ENCODE measurements at regions not wholly inside any gene's neighbourhood (a gene's known extent, or its start where the extent isn't known, plus 50 kb on each side); places are given as distances from the start of the nearest gene placed in this dataset.

- TF ChIP-seq CTCF (optimal IDR thresholded peaks at IDR 0.05 in 1 of 3, IDR thresholded peaks at IDR 0.05 in 1 of 3, conservative IDR thresholded peaks at IDR 0.05 in 1 of 3; ENCODE audit: extremely low read depth in 1 of 3, insufficient read depth in 2 of 3, low read length in 3 of 3): no peak
- no peak for TF ChIP-seq EZH2 (IDR thresholded peaks at IDR 0.05; ENCODE audit: low read length)
These were observed 228.8 kb upstream of the FAM3C start for GRCh38 chr7:121624958-121625357.

Measured in keratinocyte (primary cell).